Small intestine (tissue), 7 donors: ENCODE measurements at regions not wholly inside any gene's neighbourhood (a gene's known extent, or its start where the extent isn't known, plus 50 kb on each side); places are given as distances from the start of the nearest gene placed in this dataset.
"Not testable (repeated sequence)": the region's sequence is repeated elsewhere in the genome, so short reads cannot be mapped to it uniquely, and the experiment has no call there.

Experiments
- DNase-seq, 2 donors: peaks; one replicate each; pipeline versions ENCODE4 v3.0.0 to v3.0.0-alpha.2; 2013
- FAIRE-seq: peaks from 2 replicates; lab custom pipeline; 2012; peaks lifted over from hg19 to GRCh38; lab: Jason Lieb, UNC
- H3K27ac ChIP-seq, 3 donors: one replicate each; pipeline ENCODE4 v1.5.1; 2013; ENCODE audit warnings: low read length in 2 of 3, mild to moderate bottlenecking in 2 of 3, control low read depth in 1 of 3, inconsistent platforms in 1 of 3, low read depth in 1 of 3, moderate library complexity in 1 of 3
- H3K27me3 ChIP-seq, 3 donors: one replicate each; pipeline ENCODE4 v1.6.1; 2013; ENCODE audit warnings: low read length in 3 of 3, inconsistent platforms in 1 of 3; ENCODE audit not compliant: control insufficient read depth in 3 of 3, insufficient read depth in 3 of 3
- H3K36me3 ChIP-seq, 3 donors: one replicate each; pipeline ENCODE4 v1.6.1; 2013; ENCODE audit warnings: low read length in 3 of 3, inconsistent platforms in 1 of 3, low read depth in 1 of 3, mild to moderate bottlenecking in 1 of 3, moderate library complexity in 1 of 3; ENCODE audit not compliant: control insufficient read depth in 3 of 3, insufficient read depth in 2 of 3
- H3K4me1 ChIP-seq, 3 donors: one replicate each; pipeline ENCODE4 v1.6.1; 2013; ENCODE audit warnings: low read length in 2 of 3, inconsistent platforms in 1 of 3, low read depth in 1 of 3, mild to moderate bottlenecking in 1 of 3, moderate library complexity in 1 of 3; ENCODE audit not compliant: control insufficient read depth in 3 of 3, insufficient read depth in 2 of 3
- H3K4me3 ChIP-seq, 3 donors: one replicate each; pipeline ENCODE4 v1.5.1; 2013; ENCODE audit warnings: low read length in 3 of 3, control low read depth in 1 of 3, inconsistent platforms in 1 of 3, low read depth in 1 of 3, mild to moderate bottlenecking in 1 of 3, moderate library complexity in 1 of 3
- H3K9me3 ChIP-seq, 2 donors: one replicate each; pipeline ENCODE4 v1.6.1; 2013; ENCODE audit warnings: low read depth in 1 of 2, low read length in 1 of 2; ENCODE audit not compliant: control insufficient read depth in 2 of 2, insufficient read depth in 1 of 2
- WGBS, 3 donors: extraction: QIAGEN DNeasy Blood & Tissue Kit; methylation state at CpG; one replicate each; pipeline ENCODE4 v1.1.7; 2013; 5-methylcytosine and 5-hydroxymethylcytosine counted together
- donor health status: healthy with polysubstance abuse.
- donor health status: control.
- donor health status: control.
- donor health status: Bipolar disorder and iron deficiency.
- donor health status: healthy.

DNA sequence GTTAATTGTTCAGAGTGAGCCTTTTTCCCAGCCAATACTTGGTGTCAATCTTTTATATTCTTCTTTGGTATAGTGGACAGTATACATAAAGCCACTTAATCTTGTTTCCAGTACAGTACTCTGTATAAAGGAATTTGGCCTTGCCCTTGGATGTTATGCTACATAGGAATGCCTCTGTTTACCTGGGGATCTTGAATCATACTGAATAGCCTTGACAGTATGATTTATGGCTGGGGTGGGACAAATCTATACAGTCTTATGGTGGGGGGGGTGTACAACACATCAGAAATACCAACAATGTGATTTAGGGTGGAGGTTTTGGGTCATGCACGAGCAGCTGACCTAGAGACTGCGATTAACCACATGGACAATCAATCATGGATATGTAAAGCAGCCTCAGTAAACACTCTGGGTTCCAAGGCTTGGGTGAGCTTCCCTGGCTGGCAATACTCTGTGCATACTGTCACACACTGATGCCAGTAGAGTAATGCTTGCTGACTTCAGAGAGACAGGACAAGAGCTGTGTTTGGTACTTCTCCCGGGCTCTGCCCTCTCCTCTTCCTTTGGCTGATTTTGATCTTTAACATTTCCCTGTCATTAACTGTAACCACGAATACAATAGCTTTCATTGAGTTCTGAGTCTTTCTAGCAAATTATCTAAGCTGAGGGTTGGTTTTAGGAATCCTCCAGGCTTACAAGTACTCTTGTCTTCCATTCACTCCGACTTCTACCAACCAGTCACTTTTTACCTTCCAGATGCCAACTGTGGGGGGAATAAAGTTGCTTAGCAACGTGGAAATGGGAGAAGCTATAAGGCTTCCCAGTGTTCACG is 84.6 kb downstream of the IARS1 start:
- H3K36me3 ChIP-seq, result peaks cover 10 to 20% (median 14%) of the 10 kb centered on the region in 3 donors
- no peak overlapping the region for H3K27ac ChIP-seq
- FAIRE-seq, result no peak
- no peak overlapping the region for H3K4me3 ChIP-seq
- WGBS, 3 donors, result 85 to 97% (median 87%) methylated on average over 7 of the region's 7 CpGs
- no peaks in the 10 kb centered on the region for H3K27me3 ChIP-seq
- H3K9me3 ChIP-seq, result no peaks in the 10 kb centered on the region
- DNase-seq, result no peak
- H3K4me1 ChIP-seq, result no peaks in the 10 kb centered on the region

DNA sequence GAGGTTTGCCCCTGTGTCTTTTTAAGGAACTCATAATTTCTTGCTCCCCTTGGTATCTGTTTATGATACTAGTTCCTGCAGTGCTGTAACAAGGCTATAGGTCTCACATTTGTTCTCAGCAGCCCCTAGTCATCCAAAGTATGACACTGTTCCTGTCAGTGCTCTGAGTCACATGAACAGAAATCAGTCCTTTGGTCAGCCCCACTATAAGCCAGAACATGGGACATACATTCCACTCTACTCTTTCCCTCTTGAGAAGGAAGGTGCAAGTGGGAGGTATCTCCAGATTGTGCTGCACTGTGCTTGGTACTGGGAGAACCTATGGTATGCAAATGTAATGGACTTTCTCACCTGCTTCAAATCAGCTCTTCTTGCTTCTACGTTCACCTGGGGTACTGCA is 87.0 kb downstream of the IARS1 start:
- WGBS, 3 donors, result 83 to 89% (median 84%) methylated on average over 1 of the region's 1 CpG
- no peak for FAIRE-seq
- H3K27ac ChIP-seq, result no peak overlapping the region
- H3K27me3 ChIP-seq, result no peaks in the 10 kb centered on the region
- DNase-seq, result no peak
- no peak overlapping the region for H3K4me3 ChIP-seq
- H3K36me3 ChIP-seq, result peaks cover 9 to 13% (median 10%) of the 10 kb centered on the region in 3 donors
- H3K4me1 ChIP-seq, result no peaks in the 10 kb centered on the region
- no peaks in the 10 kb centered on the region for H3K9me3 ChIP-seq

DNA sequence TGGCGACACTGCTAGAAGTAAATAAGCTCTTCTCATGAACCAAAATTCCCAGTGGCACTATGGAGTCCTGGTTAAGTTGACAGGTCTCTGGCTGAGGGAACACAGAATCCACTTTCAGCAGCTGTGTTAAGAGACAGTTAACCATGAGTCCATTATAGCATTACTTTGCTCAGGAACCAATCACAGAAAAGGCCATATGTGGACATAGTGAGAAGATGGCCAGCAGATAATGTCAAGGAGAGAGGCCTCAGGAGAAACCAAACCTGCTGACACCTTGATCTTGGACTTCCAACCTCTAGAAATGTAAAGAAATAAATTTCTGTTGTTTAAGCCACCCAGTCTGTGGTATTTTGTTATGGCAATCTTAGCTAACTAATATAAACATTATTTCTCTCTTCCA is 88.7 kb upstream of the SPTLC1 start:
- FAIRE-seq, H3K27me3 ChIP-seq, H3K4me1 ChIP-seq, H3K9me3 ChIP-seq, H3K36me3 ChIP-seq, DNase-seq, H3K27ac ChIP-seq, H3K4me3 ChIP-seq: not testable (repeated sequence)
- WGBS, 3 donors, result 89 to 100% (median 92%) methylated on average over 1 of the region's 1 CpG

DNA sequence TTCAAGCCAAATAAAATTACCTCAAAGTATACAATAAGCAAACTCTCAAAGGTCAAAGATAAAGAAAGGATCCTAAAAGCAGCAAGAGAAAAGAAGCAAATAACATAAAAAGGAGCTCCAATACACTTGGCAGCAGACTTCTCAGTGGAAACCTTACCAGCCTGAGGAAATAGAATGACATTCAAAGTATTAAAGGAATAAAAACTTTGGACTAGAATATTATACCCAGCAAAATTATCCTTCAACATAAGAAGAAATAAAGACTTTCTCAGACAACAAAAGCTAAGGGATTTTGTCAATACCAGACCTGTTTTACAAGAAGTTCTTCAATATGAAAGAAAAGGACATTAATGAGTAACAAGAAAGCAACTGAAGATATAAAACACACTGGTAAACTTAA is 83.0 kb upstream of the SPTLC1 start:
- H3K27me3 ChIP-seq, H3K4me1 ChIP-seq, FAIRE-seq, H3K27ac ChIP-seq, H3K36me3 ChIP-seq, DNase-seq, H3K9me3 ChIP-seq, H3K4me3 ChIP-seq: not testable (repeated sequence)

DNA sequence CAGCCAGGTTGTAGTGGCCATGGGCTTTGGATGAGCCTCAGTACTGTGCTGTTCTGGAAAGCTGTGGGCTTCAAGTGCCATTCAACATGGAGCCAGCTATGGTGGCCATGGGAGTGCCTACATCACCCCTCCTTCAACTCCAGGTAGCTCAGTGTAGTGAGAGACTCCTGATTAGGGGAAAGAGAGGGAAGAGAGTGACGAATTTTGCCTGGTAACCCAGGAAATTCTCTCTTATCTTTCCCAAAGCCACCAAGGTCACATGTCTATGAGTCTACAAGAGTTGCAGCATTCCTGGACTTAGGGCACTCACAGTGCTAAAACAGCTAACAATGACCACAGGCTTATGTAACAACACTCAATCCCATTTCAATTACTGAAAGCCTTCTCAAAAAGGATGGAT is 81.7 kb upstream of the SPTLC1 start:
- peak in 1 of 2 donors; percentile 17 for DNase-seq
- FAIRE-seq, result no peak
- H3K27ac ChIP-seq, result no peak overlapping the region
- H3K4me1 ChIP-seq, result no peaks in the 10 kb centered on the region
- H3K36me3 ChIP-seq, result no peaks in the 10 kb centered on the region
- WGBS, 3 donors, result 7 to 45% (median 14%) methylated on average over 1 of the region's 1 CpG
- H3K4me3 ChIP-seq, result no peak overlapping the region
- no peaks in the 10 kb centered on the region for H3K27me3 ChIP-seq
- peaks cover 0 to 3% of the 10 kb centered on the region in 2 donors for H3K9me3 ChIP-seq

DNA sequence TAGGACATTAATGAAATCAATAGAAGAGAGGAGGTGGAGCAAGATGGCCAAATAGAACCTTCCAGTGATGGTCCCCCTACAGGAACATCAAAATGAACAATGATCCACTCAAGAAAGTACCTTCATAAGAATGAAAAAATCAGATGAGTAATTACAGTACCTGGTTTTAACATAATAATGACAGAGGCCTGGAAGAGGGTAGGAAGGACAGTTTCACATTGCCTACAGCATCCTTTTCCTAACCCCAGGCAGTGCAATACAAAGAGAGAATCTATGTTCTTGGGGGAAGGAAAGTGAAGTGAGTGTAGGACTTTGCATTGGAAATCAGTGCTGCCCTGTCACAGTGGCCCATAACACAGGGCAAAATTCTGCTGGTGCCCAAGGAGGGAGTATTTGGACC is 81.2 kb upstream of the SPTLC1 start:
- FAIRE-seq (no peak), DNase-seq (no peak)
- Histone ChIP-seq H3K27me3 (no peaks in the 10 kb centered on the region), H3K27ac (no peak overlapping the region), H3K9me3 (peaks cover 0 to 3% of the 10 kb centered on the region in 2 donors), H3K36me3 (no peaks in the 10 kb centered on the region), H3K4me1 (no peaks in the 10 kb centered on the region), H3K4me3 (no peak overlapping the region)

DNA sequence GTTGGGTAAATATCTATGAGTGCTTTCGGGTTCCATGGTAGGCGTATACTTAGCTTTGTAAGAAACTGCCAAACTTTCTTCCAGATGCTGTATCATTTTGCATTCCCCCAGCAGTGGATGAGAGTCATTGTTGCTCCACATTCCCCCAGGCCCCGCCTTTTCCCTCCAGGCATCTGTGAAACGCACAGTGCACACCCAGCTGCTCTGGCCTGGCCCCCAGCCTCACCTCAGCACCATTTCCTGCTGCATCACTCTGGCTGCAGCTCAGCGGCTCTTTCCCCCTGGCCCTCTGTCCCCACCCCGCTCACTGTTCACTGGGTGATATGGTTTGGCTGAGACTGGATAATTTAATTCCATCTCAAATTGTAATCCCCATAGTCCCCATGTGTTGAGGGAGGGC is 76.6 kb upstream of the SPTLC1 start:
- Histone ChIP-seq H3K36me3 (no peaks in the 10 kb centered on the region), H3K27ac (no peak overlapping the region), H3K27me3 (no peaks in the 10 kb centered on the region), H3K4me3 (no peak overlapping the region), H3K4me1 (no peaks in the 10 kb centered on the region), H3K9me3 (peaks cover 0 to 2% of the 10 kb centered on the region in 2 donors)
- FAIRE-seq (no peak), DNase-seq (no peak)
- 69 to 73% (median 70%) methylated on average over 6 of the region's 6 CpGs for WGBS, 3 donors

DNA sequence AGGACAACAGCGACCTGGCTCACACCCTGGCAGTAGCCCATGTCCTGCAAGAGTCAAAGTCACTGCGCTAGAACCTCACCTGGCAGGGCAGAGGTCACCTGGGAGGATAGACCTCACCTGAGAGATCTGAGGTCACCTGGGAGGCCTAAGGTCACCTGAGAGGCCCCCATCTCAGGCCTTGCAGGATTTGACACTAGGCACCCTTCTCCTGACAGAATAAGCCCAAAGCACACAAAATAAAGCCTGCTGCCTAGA is 75.2 kb upstream of the SPTLC1 start:
- FAIRE-seq, result no peak
- WGBS, 3 donors, result 39 to 78% (median 49%) methylated on average over 2 of the region's 2 CpGs
- no peak overlapping the region for H3K27ac ChIP-seq
- H3K27me3 ChIP-seq, result no peaks in the 10 kb centered on the region
- H3K9me3 ChIP-seq, result no peaks in the 10 kb centered on the region
- no peak overlapping the region for H3K4me3 ChIP-seq
- H3K36me3 ChIP-seq, result no peaks in the 10 kb centered on the region
- no peak for DNase-seq
- no peaks in the 10 kb centered on the region for H3K4me1 ChIP-seq
